Dedifferentiated amniotic fluid mesenchymal stem cell (primary cell): ENCODE measurements at regions not wholly inside any gene's neighbourhood (a gene's known extent, or its start where the extent isn't known, plus 50 kb on each side); places are given as distances from the start of the nearest gene placed in this dataset.
"Not testable (repeated sequence)": the region's sequence is repeated elsewhere in the genome, so short reads cannot be mapped to it uniquely, and the experiment has no call there.

Experiments
- DNase-seq: peaks from one replicate; pipeline ENCODE4 v3.0.0-alpha.2; 2016; ENCODE audit errors: extremely low spot score

DNA sequence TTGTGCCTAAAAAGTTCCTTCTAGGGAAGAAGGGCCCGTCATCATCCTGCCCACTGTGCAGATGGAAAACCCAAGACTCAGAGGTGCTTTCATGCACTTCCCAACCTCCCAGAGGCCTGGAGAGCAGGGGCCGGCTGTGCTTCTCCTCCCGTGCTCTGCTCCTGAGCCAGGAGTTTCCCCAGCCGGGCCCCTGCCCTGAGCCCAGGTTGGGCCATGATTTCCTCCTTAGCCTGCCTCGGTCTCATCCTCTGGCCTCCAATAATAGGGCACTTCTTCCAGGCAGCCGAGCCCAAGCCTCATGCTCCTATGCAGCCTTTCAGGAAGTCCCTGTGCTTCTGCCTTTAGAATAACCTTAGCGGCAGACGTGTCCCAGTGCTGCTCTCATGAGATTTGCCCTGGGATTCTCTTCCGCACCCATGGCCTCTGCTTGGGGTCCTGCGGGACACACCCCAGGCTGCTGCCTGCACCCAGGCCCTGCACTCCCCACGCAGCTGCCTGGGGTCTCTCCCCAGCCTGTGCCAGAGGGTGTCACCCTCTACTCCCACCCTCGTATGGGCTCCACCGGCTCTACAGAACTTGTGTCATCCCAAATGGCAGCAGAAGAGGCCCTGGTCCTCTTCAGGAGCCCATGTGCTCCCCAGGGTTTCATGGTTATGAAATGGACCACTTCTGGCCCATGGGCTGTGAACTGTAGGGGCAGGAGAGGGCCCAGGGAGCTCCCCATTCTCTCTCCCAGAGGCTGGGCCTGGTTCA, 359.3 kb downstream of the ADGRD1 start:
- no peak for DNase-seq

DNA sequence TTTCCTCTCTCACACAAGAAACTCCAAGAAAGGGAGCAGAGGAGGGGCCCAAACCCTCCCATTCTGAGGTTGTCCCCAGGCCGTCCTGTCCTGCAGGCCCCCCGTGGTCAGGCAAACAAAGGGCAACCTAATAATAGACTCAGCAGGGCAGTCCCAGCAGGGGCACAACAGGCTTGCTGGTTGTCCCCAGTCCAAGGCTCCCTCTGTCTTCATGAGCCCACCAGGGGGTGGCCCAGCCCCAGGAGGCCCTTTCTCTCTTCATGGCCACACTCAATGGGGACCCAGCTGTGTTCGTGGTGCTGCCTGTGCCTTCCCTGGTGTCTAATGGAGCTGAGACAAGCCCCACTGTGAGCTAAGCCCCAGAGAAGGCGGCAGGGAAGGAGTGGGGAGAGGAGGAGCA, 359.9 kb downstream of the ADGRD1 start:
- no peak for DNase-seq

DNA sequence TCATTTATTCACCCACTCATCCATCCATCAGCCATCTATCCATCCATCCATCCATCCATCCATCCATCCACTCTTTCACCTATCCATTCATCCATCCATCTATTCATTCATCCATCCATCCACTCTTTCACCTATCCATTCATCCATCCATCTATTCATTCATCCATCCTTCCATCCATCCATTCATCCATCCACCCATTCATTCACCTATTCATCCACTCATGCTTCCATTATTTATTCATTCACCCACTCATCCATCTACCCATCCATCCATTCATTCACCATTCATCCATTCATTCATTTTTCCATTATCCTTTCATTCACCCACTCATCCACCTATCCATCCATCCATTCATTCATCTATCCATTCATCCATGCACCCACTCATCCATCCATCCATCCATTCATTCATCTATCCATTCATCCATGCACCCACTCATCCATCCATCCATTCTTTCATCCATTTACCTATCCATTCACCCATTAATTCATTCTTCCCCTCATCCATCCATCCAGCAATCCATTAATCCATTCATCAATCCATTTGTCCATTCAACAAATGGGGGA, 360.9 kb downstream of the ADGRD1 start:
- peak; percentile 3 for DNase-seq

DNA sequence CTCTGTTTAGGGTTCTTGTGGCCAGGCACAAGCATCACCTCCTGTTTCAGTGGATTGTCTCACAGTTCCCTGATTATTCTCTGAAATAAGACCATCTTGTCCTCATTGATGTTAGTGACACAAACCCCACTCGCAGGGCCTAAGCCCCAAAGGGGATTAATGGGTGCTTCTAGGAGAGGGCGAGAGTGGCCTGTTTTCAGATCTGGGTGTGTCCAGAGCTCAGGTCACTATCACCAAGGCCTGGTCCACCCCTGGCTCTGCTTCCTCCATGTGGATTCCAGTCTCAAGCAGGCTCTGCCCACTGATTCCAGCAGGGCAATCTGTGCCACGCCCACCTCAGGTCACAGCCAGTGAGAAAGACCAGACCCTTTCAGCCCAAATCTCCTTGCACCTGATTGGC, 361.9 kb downstream of the ADGRD1 start:
- DNase-seq: no peak

DNA sequence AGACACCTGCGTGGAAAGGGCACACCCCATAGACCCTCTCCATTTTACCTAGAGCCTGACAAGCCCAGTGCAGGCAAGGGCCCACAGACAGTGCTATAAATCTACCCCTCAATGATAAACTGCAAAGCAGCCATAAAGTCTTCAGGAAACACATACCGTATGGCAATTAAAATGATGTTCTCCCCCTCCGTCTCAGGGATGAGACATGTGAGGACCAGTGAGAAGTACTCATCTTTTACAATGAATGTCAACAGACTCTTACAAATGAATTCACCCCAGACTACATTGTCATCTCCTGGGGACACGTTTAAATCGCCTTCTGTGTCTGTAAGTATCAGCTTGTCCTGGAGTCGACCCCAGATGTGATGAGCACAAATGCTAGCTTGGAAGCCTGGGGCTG, 362.7 kb downstream of the ADGRD1 start:
- DNase-seq: no peak

DNA sequence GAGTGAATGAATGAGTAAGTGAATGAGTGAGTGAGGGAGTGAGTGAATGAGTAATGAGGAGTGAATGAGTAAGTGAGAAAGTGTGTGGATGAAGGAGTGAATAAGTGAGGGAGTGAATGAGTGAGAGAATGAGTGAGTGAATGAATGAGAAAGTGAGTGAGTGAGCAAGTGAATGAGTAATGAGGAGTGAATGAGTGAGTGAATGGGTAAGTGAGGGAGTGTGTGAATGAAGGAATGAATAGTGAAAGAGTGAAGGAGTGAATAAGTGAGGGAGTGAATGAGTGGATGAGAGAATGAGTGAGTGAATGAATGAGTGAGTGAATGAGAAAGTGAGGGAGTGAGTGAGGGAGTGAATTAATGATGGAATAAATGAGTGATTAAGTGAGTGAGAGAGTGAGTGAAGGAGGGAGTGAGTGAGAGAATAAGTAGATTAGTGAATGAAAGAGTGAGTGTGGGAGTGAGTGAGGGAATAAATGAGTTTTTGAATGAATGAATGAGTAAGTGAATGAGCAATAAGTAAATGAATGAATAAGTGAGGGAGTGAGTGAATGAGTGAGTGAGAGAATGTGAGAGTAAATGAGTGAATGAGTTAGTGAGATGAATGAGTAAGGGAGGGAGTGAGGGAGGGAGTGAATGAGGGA, 364.5 kb downstream of the ADGRD1 start:
- DNase-seq: peak; percentile 8

GRCh38 chr12:131321988-131322387, 368.3 kb downstream of the ADGRD1 start:
- DNase-seq: no peak

- DNase-seq: not testable (repeated sequence)
These were observed 368.8 kb downstream of the ADGRD1 start for GRCh38 chr12:131322460-131322859.

- DNase-seq: no peak
These were observed 370.2 kb downstream of the ADGRD1 start for GRCh38 chr12:131323879-131324278.

- no peak for DNase-seq
These were observed 374.1 kb downstream of the ADGRD1 start for GRCh38 chr12:131327521-131328488.

DNA sequence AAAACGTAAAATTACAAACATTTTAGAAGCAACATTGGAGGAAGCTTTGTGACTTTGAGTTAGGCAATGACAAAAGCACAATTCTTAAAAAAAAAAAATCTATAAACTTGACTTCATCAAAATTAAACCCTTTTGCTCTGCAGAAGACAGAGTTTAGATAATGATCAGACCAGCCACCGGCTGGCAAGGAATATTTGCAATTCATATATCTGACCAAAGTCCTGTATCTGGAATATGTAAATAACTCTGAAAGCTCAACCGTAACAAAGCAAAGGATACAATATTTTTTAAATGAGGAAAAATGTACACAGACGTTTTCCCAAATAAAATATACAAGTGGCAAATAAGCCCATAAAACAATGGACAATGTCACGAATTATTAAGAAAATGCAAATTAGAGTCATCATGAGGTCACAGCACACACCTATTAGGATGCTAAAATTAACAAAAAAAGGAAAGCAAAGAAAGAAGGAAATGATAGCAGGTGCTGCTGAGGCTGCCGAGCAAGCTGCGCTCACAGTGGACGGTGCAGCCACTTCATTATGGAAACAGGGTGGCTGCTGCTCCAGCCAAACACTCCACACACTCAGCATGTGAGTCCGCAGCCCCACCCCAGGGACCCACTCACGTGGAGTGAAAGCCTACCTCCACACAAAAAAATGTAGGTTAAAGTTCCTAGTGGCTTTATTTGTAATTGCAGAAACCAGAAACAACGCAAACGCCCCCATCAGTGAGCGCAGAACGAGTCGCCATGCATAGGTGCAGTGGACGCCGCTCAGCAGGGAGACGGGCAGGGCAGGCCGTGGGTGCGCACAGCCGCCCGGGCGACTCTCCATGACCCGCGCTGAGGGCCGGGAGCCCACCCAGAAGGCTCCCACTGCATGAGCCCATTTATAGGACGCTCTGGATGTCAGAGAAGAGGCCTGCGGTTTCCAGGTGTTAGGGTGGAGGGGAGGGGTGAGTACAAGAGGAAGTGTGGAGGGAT, 375.4 kb downstream of the ADGRD1 start:
- not testable (repeated sequence) for DNase-seq

- DNase-seq: no peak
These were observed 376.6 kb downstream of the ADGRD1 start for GRCh38 chr12:131330106-131330815.

- DNase-seq: no peak
These were observed 377.5 kb downstream of the ADGRD1 start for GRCh38 chr12:131331148-131331750.

GRCh38 chr12:131332224-131332623, 378.5 kb downstream of the ADGRD1 start:
- DNase-seq: no peak

DNA sequence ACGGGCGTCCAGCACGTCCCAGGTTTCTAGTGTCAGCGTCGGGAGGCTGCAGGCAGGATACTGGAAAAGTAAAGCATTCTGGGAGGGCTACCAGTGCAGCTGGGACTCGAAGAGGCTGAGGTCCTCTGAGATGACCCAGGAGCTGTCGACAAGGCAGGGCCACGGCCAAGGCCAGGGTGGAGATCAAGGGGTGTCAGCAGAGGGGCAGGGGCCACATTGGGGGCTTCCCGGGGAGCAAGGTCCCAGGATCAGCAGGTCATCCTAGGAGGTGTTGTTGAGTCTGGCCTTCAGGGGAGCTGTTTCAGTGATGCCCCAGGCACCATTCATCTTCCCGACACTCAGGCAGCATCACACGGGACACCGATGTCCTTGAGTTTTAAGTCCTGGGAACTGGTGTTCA, 377.8 kb upstream of the SFSWAP start:
- DNase-seq: no peak

- DNase-seq: no peak
These were observed 377.1 kb upstream of the SFSWAP start for GRCh38 chr12:131333621-131334440.

DNA sequence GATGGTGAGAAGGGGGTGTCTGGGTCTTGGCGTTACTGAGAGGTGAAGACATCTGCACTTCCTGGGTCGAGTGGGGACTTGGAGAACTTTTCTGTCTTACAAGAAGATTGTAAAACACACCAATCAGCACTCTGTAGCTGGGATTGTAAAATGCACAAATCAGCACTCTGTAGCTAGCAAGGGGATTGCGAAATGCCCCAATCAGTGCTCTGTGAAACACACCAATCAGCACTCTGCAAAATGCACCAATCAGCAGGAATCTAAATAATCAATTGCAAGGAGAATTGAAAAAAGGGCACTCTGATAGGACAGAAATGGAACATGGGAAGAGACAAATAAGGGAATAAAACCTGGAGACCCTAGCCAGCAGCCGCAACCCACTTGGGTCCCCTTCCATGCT, 376.1 kb upstream of the SFSWAP start:
- no peak for DNase-seq

- no peak for DNase-seq
These were observed 375.4 kb upstream of the SFSWAP start for GRCh38 chr12:131335456-131335855.

- DNase-seq: not testable (repeated sequence)
These were observed 373.0 kb upstream of the SFSWAP start for GRCh38 chr12:131337861-131338260.
